ENCODE measurements at regions not wholly inside any gene's neighbourhood (a gene's known extent, or its start where the extent isn't known, plus 50 kb on each side); places are given as distances from the start of the nearest gene placed in this dataset.

DNA sequence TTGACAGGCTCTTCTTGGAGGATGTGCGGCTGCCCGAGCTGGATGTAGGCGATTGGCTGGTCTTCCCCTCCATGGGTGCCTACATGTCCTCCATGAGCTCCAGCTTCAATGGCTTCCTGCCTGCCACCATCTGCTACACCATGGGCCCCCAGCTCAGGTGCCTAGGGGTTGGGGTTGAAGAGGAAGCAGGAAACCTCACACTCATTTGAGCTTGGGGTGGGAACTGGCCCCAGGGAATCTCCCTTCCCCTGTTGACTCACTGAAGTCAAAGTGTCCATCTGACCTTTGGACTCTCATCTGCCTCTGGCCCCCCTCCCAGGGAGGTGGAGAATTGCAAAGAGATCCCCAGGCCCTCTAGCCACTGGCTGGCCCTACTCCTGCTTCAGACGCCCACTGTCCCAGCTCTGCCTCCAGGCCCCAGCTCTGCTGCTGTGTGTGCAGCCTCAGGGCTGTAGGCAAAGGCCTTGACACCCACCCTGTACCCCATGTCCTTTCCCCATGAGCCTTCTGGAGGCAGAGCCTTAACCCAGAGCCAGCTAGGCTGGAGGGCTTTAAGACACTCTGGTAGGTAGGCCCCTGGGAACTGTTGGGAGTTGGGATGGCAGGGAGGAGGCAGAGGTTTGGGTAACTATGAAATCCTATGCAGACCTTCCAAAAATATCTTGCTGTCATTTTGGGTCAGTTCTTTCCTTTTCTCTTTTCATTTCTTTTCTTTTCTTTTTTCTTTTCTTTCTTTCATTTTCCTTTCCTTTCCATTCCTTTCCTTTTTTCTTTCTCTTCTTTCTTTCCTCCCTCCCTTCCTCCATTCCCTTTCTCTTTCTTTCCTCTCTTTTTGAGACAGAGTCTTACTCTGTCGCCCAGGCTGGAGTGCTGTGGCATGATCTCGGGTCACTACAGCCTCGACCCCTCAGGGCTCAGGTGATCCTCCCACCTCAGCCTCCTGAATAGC is 66.9 kb upstream of the TINAGL1 start (continued):
- TF ChIP-seq XBP1 (CRISPR knock-in tag; IDR thresholded peaks at IDR 0.05) (0 out of 2 replicates have a peak, but pooled peaks have one; percentile 47), ZNF883 (CRISPR knock-in tag; IDR thresholded peaks at IDR 0.05; ENCODE audit: not compliant biosample characterization) (peak; percentile 54), FOXK1 (CRISPR knock-in tag; IDR thresholded peaks at IDR 0.05; ENCODE audit: borderline replicate concordance, low read depth) (peak; percentile 90; the same call in 1 of the 2 replicates), ZFP37 (CRISPR knock-in tag; IDR thresholded peaks at IDR 0.05; ENCODE audit: borderline replicate concordance) (peak; percentile 86), GABPB1 (CRISPR knock-in tag; IDR thresholded peaks at IDR 0.05) (peak; percentile 56), ZNF3 (CRISPR knock-in tag; IDR thresholded peaks at IDR 0.05) (no peak), ZNF510 (CRISPR knock-in tag; IDR thresholded peaks at IDR 0.05; ENCODE audit: low read depth) (no peak), RCOR2 (CRISPR knock-in tag; IDR thresholded peaks at IDR 0.05) (peak; percentile 83; the same call in 1 of the 2 replicates), ZBTB3 (CRISPR knock-in tag; IDR thresholded peaks at IDR 0.05; ENCODE audit: borderline replicate concordance, low read depth) (no peak), HCFC1 (IDR thresholded peaks at IDR 0.05; ENCODE audit: low read depth, low read length) (no peak), ZNF441 (CRISPR knock-in tag; IDR thresholded peaks at IDR 0.05; ENCODE audit: borderline replicate concordance) (peak; percentile 53; the same call in 1 of the 2 replicates), HIVEP1 (CRISPR knock-in tag; IDR thresholded peaks at IDR 0.05) (peak; percentile 97), SAP130 (CRISPR knock-in tag; IDR thresholded peaks at IDR 0.05; ENCODE audit: low read depth) (peak; percentile 83), ZNF713 (CRISPR knock-in tag; IDR thresholded peaks at IDR 0.05) (0 out of 2 replicates have a peak, but pooled peaks have one; percentile 71), IKZF4 (CRISPR knock-in tag; IDR thresholded peaks at IDR 0.05; ENCODE audit: borderline replicate concordance, low read depth, not compliant biosample characterization) (peak; percentile 78)
- TF ChIP-seq, protein P1, sequence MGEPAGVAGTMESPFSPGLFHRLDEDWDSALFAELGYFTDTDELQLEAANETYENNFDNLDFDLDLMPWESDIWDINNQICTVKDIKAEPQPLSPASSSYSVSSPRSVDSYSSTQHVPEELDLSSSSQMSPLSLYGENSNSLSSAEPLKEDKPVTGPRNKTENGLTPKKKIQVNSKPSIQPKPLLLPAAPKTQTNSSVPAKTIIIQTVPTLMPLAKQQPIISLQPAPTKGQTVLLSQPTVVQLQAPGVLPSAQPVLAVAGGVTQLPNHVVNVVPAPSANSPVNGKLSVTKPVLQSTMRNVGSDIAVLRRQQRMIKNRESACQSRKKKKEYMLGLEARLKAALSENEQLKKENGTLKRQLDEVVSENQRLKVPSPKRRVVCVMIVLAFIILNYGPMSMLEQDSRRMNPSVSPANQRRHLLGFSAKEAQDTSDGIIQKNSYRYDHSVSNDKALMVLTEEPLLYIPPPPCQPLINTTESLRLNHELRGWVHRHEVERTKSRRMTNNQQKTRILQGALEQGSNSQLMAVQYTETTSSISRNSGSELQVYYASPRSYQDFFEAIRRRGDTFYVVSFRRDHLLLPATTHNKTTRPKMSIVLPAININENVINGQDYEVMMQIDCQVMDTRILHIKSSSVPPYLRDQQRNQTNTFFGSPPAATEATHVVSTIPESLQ (CRISPR knock-in tag; conservative IDR thresholded peaks at IDR 0.05): no peak
- TF ChIP-seq, protein P2, sequence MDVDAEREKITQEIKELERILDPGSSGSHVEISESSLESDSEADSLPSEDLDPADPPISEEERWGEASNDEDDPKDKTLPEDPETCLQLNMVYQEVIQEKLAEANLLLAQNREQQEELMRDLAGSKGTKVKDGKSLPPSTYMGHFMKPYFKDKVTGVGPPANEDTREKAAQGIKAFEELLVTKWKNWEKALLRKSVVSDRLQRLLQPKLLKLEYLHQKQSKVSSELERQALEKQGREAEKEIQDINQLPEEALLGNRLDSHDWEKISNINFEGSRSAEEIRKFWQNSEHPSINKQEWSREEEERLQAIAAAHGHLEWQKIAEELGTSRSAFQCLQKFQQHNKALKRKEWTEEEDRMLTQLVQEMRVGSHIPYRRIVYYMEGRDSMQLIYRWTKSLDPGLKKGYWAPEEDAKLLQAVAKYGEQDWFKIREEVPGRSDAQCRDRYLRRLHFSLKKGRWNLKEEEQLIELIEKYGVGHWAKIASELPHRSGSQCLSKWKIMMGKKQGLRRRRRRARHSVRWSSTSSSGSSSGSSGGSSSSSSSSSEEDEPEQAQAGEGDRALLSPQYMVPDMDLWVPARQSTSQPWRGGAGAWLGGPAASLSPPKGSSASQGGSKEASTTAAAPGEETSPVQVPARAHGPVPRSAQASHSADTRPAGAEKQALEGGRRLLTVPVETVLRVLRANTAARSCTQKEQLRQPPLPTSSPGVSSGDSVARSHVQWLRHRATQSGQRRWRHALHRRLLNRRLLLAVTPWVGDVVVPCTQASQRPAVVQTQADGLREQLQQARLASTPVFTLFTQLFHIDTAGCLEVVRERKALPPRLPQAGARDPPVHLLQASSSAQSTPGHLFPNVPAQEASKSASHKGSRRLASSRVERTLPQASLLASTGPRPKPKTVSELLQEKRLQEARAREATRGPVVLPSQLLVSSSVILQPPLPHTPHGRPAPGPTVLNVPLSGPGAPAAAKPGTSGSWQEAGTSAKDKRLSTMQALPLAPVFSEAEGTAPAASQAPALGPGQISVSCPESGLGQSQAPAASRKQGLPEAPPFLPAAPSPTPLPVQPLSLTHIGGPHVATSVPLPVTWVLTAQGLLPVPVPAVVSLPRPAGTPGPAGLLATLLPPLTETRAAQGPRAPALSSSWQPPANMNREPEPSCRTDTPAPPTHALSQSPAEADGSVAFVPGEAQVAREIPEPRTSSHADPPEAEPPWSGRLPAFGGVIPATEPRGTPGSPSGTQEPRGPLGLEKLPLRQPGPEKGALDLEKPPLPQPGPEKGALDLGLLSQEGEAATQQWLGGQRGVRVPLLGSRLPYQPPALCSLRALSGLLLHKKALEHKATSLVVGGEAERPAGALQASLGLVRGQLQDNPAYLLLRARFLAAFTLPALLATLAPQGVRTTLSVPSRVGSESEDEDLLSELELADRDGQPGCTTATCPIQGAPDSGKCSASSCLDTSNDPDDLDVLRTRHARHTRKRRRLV (CRISPR knock-in tag; IDR thresholded peaks at IDR 0.05): no peak

All from HepG2 (cell line).